ENCODE measurements at regions not wholly inside any gene's neighbourhood (a gene's known extent, or its start where the extent isn't known, plus 50 kb on each side); places are given as distances from the start of the nearest gene placed in this dataset.

DNA sequence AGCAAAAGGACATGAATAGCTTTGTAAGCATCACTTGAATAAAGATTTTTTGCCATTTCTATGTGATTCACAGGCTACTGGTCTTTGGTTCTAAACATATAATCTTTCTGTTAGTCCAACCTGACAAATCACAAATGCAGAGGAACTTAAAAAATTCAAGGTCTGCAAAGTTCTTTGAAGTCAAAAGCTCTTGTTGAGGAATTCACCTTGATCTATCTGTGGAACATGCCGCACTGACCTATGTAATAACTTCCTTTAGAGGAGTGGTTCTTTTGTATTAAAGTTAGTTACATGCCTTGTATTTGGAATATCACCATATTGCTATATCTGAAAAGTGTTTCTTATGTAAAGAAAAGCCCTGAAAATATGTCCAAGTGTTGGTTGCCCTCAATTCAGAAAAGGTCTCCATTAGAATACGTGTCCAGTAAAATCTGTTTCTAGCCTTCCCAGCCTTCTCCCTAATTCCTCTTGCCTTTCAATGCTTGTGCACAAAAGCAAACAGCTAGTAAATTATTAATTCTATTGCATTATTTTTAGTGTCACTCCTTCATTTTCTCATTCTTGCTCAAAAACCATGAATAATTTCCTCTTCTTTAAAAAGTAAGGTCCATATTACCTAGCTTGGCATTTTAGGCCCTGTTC, 1192.8 kb downstream of the FLRT2 start:
- WGBS (ENCODE audit: insufficient coverage, low coverage, low lambda C conversion rate, missing lambda C conversion rate) = 48% methylated on average over 2 of the region's 2 CpGs
- Histone ChIP-seq H3K36me3 (no peaks in the 10 kb centered on the region), H3K4me3 (no peak overlapping the region), H3K9me3 (no peaks in the 10 kb centered on the region), H3K27me3 (no peaks in the 10 kb centered on the region), H3K27ac (peak overlapping the region in 2 of 3 donors; percentile 10 to 14), H3K4me1 (peaks cover 0 to 13% (median 0%) of the 10 kb centered on the region in 4 donors)
- intact Hi-C loops (cut with DNase I) = no loop called here
- peak; percentile 45 to 86 (median 80) for ATAC-seq
- DNase-seq = no peak
- TF ChIP-seq CTCF (IDR thresholded peaks at IDR 0.05) (no peak), POLR2A (IDR thresholded peaks at IDR 0.05) (no peak)

DNA sequence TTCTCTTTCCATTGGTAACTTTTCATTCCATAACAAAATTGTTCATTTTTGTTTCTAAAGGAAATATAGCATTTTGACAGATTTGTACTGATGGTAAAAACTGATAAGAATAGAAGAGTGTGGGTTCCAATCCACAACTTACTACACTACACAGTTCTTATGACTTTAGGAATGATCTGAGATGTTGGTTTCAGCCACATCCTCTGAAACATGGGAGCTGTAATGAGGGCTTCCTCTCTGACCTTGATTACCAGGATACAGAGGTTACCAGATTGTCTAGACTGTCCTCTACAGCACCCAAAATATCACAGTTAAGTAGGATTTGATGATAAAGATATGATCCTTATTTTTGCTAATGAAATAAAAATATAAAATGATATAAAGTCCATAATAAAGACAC, 1184.6 kb downstream of the FLRT2 start:
- ATAC-seq (no peak), DNase-seq (no peak)
- H3K4me3 ChIP-seq = no peak overlapping the region
- no peaks in the 10 kb centered on the region for H3K36me3 ChIP-seq
- TF ChIP-seq CTCF (IDR thresholded peaks at IDR 0.05) (no peak), POLR2A (IDR thresholded peaks at IDR 0.05) (no peak)
- no peaks in the 10 kb centered on the region for H3K9me3 ChIP-seq
- peaks cover 0 to 4% (median 0%) of the 10 kb centered on the region in 4 donors for H3K4me1 ChIP-seq
- H3K27ac ChIP-seq = no peak overlapping the region
- H3K27me3 ChIP-seq = no peaks in the 10 kb centered on the region
- intact Hi-C loops (cut with DNase I) = no loop called here

DNA sequence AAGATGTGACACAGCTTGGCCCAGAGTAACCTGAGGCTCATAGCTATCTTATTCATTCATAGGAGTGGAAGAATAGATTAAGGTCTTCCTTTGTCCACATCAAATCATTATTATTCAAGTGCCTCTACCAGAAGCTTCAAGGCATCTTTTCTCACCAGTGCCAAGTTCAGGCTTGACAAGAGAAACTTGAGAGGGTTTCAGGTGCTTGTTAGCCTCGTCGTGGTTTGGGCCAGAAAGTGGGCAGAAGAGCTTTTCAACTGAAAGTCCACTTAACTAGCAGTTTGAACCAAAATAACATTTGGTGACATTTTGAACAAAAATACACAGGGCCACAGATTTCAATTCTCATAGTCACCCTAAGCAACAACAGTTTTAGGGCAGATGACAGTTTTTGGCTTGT, 1184.2 kb downstream of the FLRT2 start:
- DNase-seq (no peak), ATAC-seq (no peak)
- H3K9me3 ChIP-seq = no peaks in the 10 kb centered on the region
- intact Hi-C loops (cut with DNase I) = no loop called here
- H3K27me3 ChIP-seq = no peaks in the 10 kb centered on the region
- no peaks in the 10 kb centered on the region for H3K36me3 ChIP-seq
- 87% methylated on average over 2 of the region's 2 CpGs for WGBS (ENCODE audit: insufficient coverage, low coverage, low lambda C conversion rate, missing lambda C conversion rate)
- H3K4me1 ChIP-seq = peaks cover 0 to 8% (median 2%) of the 10 kb centered on the region in 4 donors
- TF ChIP-seq POLR2A (IDR thresholded peaks at IDR 0.05) (no peak), CTCF (IDR thresholded peaks at IDR 0.05) (no peak)
- H3K27ac ChIP-seq = no peak overlapping the region
- H3K4me3 ChIP-seq = no peak overlapping the region

GRCh38 chr14:86712727-86713126, 1182.8 kb downstream of the FLRT2 start:
- Histone ChIP-seq H3K4me3 (no peak overlapping the region), H3K4me1 (peaks cover 0 to 19% (median 6%) of the 10 kb centered on the region in 4 donors), H3K27ac (no peak overlapping the region), H3K9me3 (no peaks in the 10 kb centered on the region), H3K27me3 (no peaks in the 10 kb centered on the region), H3K36me3 (no peaks in the 10 kb centered on the region)
- TF ChIP-seq POLR2A (IDR thresholded peaks at IDR 0.05) = no peak
- no peak for TF ChIP-seq CTCF (IDR thresholded peaks at IDR 0.05)
- 46% methylated on average over 4 of the region's 4 CpGs for WGBS (ENCODE audit: insufficient coverage, low coverage, low lambda C conversion rate, missing lambda C conversion rate)
- ATAC-seq = no peak
- intact Hi-C loops (cut with DNase I) = no loop called here
- no peak for DNase-seq

DNA sequence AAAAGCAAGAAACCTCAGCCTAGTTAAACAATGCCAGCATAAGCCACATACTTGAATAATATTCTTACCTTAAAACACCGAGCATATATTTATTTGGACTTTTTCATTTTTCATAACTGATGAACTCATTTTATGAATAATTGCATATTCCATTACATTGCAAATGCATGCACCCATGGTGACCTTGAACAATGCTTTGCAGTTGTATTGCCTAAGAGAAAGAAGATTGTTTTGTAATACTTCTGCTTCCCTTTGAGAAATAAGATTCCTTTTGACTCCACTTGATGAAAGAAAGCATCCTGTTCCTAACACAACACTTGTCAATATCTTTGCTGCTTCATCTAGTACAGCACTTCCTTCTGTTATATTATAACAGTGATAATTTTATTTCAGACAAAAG, 1182.2 kb downstream of the FLRT2 start:
- H3K4me3 ChIP-seq = no peak overlapping the region
- intact Hi-C loops (cut with DNase I) = no loop called here
- 92% methylated on average over 1 of the region's 1 CpG for WGBS (ENCODE audit: insufficient coverage, low coverage, low lambda C conversion rate, missing lambda C conversion rate)
- H3K27ac ChIP-seq = no peak overlapping the region
- H3K36me3 ChIP-seq = no peaks in the 10 kb centered on the region
- H3K4me1 ChIP-seq = peaks cover 0 to 19% (median 6%) of the 10 kb centered on the region in 4 donors
- TF ChIP-seq CTCF (IDR thresholded peaks at IDR 0.05) (no peak), POLR2A (IDR thresholded peaks at IDR 0.05) (no peak)
- DNase-seq (no peak), ATAC-seq (no peak)
- H3K27me3 ChIP-seq = no peaks in the 10 kb centered on the region
- no peaks in the 10 kb centered on the region for H3K9me3 ChIP-seq

All from right lobe of liver (tissue), 6 donors.